ENCODE measurements at regions not wholly inside any gene's neighbourhood (a gene's known extent, or its start where the extent isn't known, plus 50 kb on each side); places are given as distances from the start of the nearest gene placed in this dataset.

DNA sequence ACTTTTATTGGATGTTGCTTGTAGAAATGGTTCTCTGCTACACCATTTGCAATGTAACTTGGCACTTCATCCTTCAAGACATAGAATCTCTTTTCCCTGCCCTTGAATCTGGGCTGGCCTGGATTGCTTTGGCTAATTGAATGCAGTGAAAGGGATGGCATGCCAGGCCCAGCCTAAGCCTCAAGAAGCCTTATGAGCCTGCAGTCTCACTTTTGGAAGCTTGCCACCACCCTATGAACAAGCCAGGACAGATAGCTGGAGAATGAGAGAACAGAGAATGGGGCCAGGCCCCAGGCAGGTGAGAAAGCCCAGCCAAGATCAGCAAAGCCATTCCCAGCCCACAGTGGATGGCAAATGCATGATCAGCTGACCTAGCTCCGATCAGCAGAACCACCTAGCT, 117.0 kb upstream of the ADRA1D start:
- no peaks in the 10 kb centered on the region for H3K27me3 ChIP-seq
- no peaks in the 10 kb centered on the region for H3K36me3 ChIP-seq
- no peak overlapping the region for H3K27ac ChIP-seq
- intact Hi-C loops (cut with DNase I; ENCODE audit: low total_unique reads), result no loop called here
- H3K9me3 ChIP-seq, result no peaks in the 10 kb centered on the region
- TF ChIP-seq, protein P1, sequence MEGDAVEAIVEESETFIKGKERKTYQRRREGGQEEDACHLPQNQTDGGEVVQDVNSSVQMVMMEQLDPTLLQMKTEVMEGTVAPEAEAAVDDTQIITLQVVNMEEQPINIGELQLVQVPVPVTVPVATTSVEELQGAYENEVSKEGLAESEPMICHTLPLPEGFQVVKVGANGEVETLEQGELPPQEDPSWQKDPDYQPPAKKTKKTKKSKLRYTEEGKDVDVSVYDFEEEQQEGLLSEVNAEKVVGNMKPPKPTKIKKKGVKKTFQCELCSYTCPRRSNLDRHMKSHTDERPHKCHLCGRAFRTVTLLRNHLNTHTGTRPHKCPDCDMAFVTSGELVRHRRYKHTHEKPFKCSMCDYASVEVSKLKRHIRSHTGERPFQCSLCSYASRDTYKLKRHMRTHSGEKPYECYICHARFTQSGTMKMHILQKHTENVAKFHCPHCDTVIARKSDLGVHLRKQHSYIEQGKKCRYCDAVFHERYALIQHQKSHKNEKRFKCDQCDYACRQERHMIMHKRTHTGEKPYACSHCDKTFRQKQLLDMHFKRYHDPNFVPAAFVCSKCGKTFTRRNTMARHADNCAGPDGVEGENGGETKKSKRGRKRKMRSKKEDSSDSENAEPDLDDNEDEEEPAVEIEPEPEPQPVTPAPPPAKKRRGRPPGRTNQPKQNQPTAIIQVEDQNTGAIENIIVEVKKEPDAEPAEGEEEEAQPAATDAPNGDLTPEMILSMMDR (IDR thresholded peaks at IDR 0.05), result no peak
- TF ChIP-seq POLR2A (IDR thresholded peaks at IDR 0.05) (no peak), POLR2AphosphoS5 (IDR thresholded peaks at IDR 0.05) (no peak)
- H3K4me3 ChIP-seq, result no peak overlapping the region
- no peak for DNase-seq (ENCODE audit: low spot score in 2 of 2)
- no peaks in the 10 kb centered on the region for H3K4me1 ChIP-seq

DNA sequence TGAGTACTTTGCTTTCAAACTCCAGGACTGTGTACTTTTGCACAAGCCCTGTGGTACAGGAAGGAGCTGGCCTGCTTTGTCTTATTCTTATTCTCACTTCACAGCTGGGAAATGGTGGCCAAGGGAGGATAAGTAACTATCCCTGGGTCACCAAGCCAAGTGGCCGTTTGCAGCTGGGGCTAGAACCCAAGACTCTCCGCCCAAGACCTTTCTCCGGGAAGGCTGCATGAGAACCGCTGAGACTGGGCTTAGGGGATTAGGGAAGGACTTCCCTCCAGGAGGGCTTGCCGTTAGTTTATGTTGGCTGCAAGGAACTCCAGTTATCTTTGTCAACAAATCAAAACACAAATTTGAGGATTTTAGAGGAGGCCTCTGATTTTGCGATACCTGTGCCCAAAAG, 109.5 kb upstream of the ADRA1D start:
- intact Hi-C loops (cut with DNase I; ENCODE audit: low total_unique reads), result no loop called here
- peaks cover 0 to 2% of the 10 kb centered on the region in 2 donors for H3K9me3 ChIP-seq
- TF ChIP-seq, protein P1 (IDR thresholded peaks at IDR 0.05), result no peak
- no peak for TF ChIP-seq POLR2AphosphoS5 (IDR thresholded peaks at IDR 0.05)
- no peak for TF ChIP-seq POLR2A (IDR thresholded peaks at IDR 0.05)
- no peaks in the 10 kb centered on the region for H3K27me3 ChIP-seq
- no peak overlapping the region for H3K4me3 ChIP-seq
- no peak overlapping the region for H3K27ac ChIP-seq
- DNase-seq (ENCODE audit: low spot score in 2 of 2), result no peak
- no peaks in the 10 kb centered on the region for H3K4me1 ChIP-seq
- no peaks in the 10 kb centered on the region for H3K36me3 ChIP-seq

DNA sequence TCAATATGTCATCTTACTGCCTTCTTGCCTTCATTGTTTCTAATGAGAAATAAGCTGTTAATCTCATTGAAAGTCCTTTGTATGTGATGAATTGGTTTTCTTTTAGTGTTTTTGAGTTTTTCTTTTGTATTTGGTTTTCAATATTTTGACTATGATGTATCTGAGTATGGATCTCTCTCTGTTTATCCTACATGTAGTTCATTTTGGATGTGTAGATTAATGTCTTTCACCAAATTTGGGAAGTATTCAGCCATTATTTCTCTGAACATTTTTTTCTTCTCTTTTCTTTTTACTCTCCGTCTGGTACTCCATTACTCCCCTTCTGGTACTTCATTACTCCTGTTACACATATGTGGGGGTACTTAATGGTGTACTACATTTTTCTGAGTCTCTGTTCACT, 103.3 kb upstream of the ADRA1D start:
- no peaks in the 10 kb centered on the region for H3K36me3 ChIP-seq
- no peak for DNase-seq (ENCODE audit: low spot score in 2 of 2)

DNA sequence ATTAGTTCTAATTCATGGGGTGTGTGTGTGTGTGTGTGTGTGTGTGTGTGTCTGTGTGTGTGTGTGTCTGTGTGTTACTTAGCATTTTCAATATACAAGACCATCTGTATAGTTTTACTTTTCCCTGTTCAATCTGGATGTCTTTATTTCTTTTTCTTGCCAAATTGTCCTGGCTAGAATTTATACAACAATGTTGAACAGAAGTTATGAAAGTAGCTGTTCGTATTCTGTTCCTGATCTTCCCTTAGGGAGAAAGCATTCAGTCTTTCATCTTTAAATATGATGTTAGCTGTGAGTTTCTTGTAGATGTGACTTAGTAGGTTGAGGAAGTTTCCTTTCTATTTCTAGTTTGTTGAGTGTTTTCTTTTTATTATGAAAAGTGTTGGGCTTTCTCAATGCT, 101.0 kb upstream of the ADRA1D start:
- Histone ChIP-seq H3K9me3 (peaks cover 4 to 13% of the 10 kb centered on the region in 2 donors), H3K4me3 (no peak overlapping the region), H3K27ac (no peak overlapping the region), H3K27me3 (no peaks in the 10 kb centered on the region), H3K4me1 (no peaks in the 10 kb centered on the region), H3K36me3 (no peaks in the 10 kb centered on the region)
- TF ChIP-seq, protein P1 (IDR thresholded peaks at IDR 0.05), result no peak
- TF ChIP-seq POLR2AphosphoS5 (IDR thresholded peaks at IDR 0.05), result no peak
- TF ChIP-seq POLR2A (IDR thresholded peaks at IDR 0.05), result no peak
- no peak for DNase-seq (ENCODE audit: low spot score in 2 of 2)
- intact Hi-C loops (cut with DNase I; ENCODE audit: low total_unique reads), result no loop called here

More for the DNA sequence above, 103.3 kb upstream of the ADRA1D start:
- TF ChIP-seq POLR2AphosphoS5 (IDR thresholded peaks at IDR 0.05) (no peak), POLR2A (IDR thresholded peaks at IDR 0.05) (no peak)
- TF ChIP-seq, protein P1 (IDR thresholded peaks at IDR 0.05), result no peak
- H3K4me1 ChIP-seq, result no peaks in the 10 kb centered on the region
- no peaks in the 10 kb centered on the region for H3K27me3 ChIP-seq
- H3K9me3 ChIP-seq, result peaks cover 4 to 13% of the 10 kb centered on the region in 2 donors
- no peak overlapping the region for H3K4me3 ChIP-seq
- intact Hi-C loops (cut with DNase I; ENCODE audit: low total_unique reads), result no loop called here
- no peak overlapping the region for H3K27ac ChIP-seq

DNA sequence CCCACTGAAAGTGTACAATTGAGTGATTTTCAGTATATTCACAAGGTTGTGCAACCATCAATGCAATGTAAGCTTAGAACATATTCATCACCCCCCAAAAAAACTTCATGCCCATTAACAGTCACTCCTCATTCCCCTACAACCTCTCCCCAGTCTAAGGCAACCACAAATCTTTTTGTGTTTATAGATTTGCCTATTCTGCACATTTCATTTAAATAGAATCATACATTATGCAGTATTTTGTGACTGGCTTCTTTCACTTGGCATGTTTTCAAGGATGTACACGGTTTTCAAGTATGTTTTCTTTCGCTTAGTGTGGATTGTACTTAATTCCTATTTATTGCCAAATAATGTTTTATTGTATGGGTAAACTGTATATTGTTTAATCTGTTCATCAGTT, 95.6 kb upstream of the ADRA1D start:
- intact Hi-C loops (cut with DNase I; ENCODE audit: low total_unique reads), result no loop called here

More for the DNA sequence above, 95.6 kb upstream of the ADRA1D start:
- Histone ChIP-seq H3K4me1 (no peaks in the 10 kb centered on the region), H3K9me3 (no peaks in the 10 kb centered on the region), H3K36me3 (no peaks in the 10 kb centered on the region), H3K27ac (no peak overlapping the region), H3K4me3 (no peak overlapping the region), H3K27me3 (peaks cover 0 to 3% of the 10 kb centered on the region in 2 donors)
- TF ChIP-seq POLR2A (IDR thresholded peaks at IDR 0.05) (no peak), POLR2AphosphoS5 (IDR thresholded peaks at IDR 0.05) (no peak)
- TF ChIP-seq, protein P1 (IDR thresholded peaks at IDR 0.05), result no peak
- no peak for DNase-seq (ENCODE audit: low spot score in 2 of 2)
